ENCODE measurements at regions not wholly inside any gene's neighbourhood (a gene's known extent, or its start where the extent isn't known, plus 50 kb on each side); places are given as distances from the start of the nearest gene placed in this dataset.
"Not testable (repeated sequence)": the region's sequence is repeated elsewhere in the genome, so short reads cannot be mapped to it uniquely, and the experiment has no call there.

DNA sequence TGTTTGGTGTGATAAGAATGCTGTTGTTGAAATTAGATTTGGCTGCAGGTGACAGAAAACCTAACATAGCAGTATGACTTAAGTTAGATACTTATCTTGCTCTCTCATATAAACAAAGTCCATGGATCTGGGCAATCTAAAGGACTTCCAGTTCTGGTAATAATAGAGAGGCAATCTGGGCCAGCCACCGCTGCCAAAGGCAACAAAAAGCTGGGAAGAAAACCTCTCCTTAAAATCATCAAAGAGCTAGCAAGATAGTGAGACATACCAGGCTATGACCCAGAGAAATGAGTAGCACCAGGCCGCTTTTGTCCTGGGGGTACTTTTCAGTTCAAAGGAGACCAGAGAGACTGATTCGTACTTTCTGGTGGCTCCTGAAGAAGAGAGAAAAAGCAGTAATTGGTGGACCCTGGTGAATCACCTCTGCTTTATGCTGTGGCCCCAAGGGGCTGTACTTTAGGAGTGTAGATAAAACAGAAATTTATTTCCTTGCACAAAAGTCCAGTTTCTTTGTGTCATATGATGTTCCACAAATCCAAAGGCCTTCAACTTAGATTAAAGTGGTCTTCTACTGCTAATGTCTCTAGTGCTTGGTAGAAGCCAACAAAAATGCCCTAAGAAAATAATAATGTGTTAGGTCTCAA lies 125.4 kb downstream of the TBX19 start:
- Mint-ChIP-seq H3K4me3 (no peak overlapping the region), H3K36me3 (no peaks in the 10 kb centered on the region), H3K4me1 (peaks cover 42 to 43% of the 10 kb centered on the region in 2 donors), H3K9me3 (peaks cover 0 to 2% of the 10 kb centered on the region in 2 donors), H3K27me3 (ENCODE audit: low read depth in 2 of 2) (peaks cover 0 to 3% of the 10 kb centered on the region in 2 donors), H3K27ac (no peak overlapping the region)
- 100% methylated on average over 3 of the region's 3 CpGs for WGBS (ENCODE audit: insufficient coverage)
- peaks cover 5% of the 10 kb centered on the region for H3K9me3 ChIP-seq (ENCODE audit: control insufficient read depth, insufficient read depth, low read length)
- no peak for ATAC-seq
- no peaks in the 10 kb centered on the region for H3K27me3 ChIP-seq (ENCODE audit: control insufficient read depth, insufficient read depth, low read length)
- no peak for DNase-seq
- no peaks in the 10 kb centered on the region for H3K36me3 ChIP-seq (ENCODE audit: control insufficient read depth, insufficient read depth, low read length)
- TF ChIP-seq, protein P1, sequence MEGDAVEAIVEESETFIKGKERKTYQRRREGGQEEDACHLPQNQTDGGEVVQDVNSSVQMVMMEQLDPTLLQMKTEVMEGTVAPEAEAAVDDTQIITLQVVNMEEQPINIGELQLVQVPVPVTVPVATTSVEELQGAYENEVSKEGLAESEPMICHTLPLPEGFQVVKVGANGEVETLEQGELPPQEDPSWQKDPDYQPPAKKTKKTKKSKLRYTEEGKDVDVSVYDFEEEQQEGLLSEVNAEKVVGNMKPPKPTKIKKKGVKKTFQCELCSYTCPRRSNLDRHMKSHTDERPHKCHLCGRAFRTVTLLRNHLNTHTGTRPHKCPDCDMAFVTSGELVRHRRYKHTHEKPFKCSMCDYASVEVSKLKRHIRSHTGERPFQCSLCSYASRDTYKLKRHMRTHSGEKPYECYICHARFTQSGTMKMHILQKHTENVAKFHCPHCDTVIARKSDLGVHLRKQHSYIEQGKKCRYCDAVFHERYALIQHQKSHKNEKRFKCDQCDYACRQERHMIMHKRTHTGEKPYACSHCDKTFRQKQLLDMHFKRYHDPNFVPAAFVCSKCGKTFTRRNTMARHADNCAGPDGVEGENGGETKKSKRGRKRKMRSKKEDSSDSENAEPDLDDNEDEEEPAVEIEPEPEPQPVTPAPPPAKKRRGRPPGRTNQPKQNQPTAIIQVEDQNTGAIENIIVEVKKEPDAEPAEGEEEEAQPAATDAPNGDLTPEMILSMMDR (IDR thresholded peaks at IDR 0.05): no peak
- no peak overlapping the region for H3K27ac ChIP-seq (ENCODE audit: low read length)
- H3K4me3 ChIP-seq (ENCODE audit: low read length): no peak overlapping the region
- intact Hi-C loops (cut with micrococcal nuclease): loop anchor here (5.0 kb wide), 2 partner anchors 44 to 64 kb away; no protein-coding TSS in a partner anchor
- H3K4me1 ChIP-seq (ENCODE audit: control insufficient read depth, insufficient read depth, low read length): peaks cover 26% of the 10 kb centered on the region

DNA sequence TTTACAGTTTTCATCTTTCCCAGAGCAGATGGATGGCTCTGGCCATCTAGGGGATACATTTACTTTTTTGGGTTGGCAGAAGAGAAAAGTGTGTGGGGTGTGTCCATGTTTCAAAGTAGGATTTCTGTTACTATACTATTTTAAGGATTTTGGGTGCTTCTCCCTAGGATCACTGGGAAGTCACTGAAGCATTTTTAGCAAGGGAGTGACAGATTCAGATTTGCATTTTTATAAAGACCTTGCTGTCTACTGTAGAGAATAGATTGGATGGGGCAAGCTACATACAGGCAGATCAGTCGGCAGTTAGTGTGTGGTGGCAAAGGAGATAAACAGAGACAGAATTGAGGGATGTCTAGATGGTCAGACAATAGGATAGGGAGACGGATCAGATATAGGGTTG lies 122.5 kb downstream of the TBX19 start:
- TF ChIP-seq, protein P1 (IDR thresholded peaks at IDR 0.05): no peak
- Histone ChIP-seq H3K36me3 (ENCODE audit: control insufficient read depth, insufficient read depth, low read length) (no peaks in the 10 kb centered on the region), H3K9me3 (ENCODE audit: control insufficient read depth, insufficient read depth, low read length) (no peaks in the 10 kb centered on the region), H3K4me3 (ENCODE audit: low read length) (no peak overlapping the region), H3K27ac (ENCODE audit: low read length) (no peak overlapping the region), H3K4me1 (ENCODE audit: control insufficient read depth, insufficient read depth, low read length) (no peaks in the 10 kb centered on the region), H3K27me3 (ENCODE audit: control insufficient read depth, insufficient read depth, low read length) (no peaks in the 10 kb centered on the region)
- Mint-ChIP-seq H3K27ac (no peak overlapping the region), H3K4me1 (peaks cover 18 to 22% of the 10 kb centered on the region in 2 donors), H3K27me3 (ENCODE audit: low read depth in 2 of 2) (peaks cover 9 to 16% of the 10 kb centered on the region in 2 donors), H3K9me3 (no peaks in the 10 kb centered on the region), H3K36me3 (no peaks in the 10 kb centered on the region), H3K4me3 (no peak overlapping the region)
- WGBS (ENCODE audit: insufficient coverage): 95% methylated on average over 2 of the region's 2 CpGs
- DNase-seq (no peak), ATAC-seq (no peak)
- intact Hi-C loops (cut with micrococcal nuclease): no loop called here

DNA sequence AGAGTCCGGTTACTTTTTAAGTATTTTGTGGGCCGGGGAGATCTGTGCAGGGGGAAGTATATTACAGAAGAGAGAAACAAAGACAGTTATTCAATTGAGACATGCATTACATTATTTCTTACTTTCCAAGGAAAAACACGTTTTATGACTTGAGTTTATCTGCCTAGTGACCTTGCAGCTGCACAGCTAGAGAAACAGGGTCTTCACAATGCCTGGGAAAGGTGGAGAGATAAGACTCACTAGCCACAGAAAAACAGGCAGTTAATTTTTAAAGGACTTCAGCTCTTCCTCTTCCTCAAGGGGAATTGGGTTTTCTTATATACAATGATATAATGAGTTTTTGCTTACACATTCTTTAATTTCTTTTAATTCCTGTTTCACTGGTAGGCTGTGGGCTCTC lies 121.8 kb downstream of the TBX19 start:
- H3K4me3 ChIP-seq (ENCODE audit: low read length); H3K36me3 Mint-ChIP-seq; H3K27ac ChIP-seq (ENCODE audit: low read length); H3K36me3 ChIP-seq (ENCODE audit: control insufficient read depth, insufficient read depth, low read length); H3K4me1 ChIP-seq (ENCODE audit: control insufficient read depth, insufficient read depth, low read length); intact Hi-C loops (cut with micrococcal nuclease); H3K27ac Mint-ChIP-seq; H3K9me3 Mint-ChIP-seq; ATAC-seq; H3K4me3 Mint-ChIP-seq; H3K9me3 ChIP-seq (ENCODE audit: control insufficient read depth, insufficient read depth, low read length); DNase-seq; H3K27me3 ChIP-seq (ENCODE audit: control insufficient read depth, insufficient read depth, low read length): not testable (repeated sequence)
- H3K4me1 Mint-ChIP-seq: peaks cover 12 to 15% of the 10 kb centered on the region in 2 donors
- H3K27me3 Mint-ChIP-seq (ENCODE audit: low read depth in 2 of 2): peaks cover 9 to 18% of the 10 kb centered on the region in 2 donors
- 88% methylated on average over 3 of the region's 3 CpGs for WGBS (ENCODE audit: insufficient coverage)

DNA sequence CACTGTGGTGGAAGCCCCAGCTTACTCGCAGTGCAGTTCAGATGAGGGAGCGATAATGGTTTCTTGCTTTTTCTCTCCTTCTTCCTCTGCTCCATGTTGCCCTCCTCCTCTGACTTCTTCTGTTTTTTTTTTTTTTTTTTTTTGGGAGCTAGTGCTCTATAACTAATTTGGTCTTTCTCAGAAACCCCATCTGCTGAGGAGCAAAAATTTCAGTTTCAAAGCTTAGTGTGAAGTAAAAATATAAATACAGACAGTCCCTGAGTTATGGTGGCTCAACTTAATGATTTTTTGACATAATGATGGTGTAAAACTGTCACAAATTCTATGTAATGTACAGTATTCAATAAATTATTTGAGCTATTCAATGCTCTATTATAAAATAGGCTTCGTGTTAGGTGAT lies 120.7 kb downstream of the TBX19 start:
- no peak overlapping the region for H3K4me3 Mint-ChIP-seq
- Histone ChIP-seq H3K9me3 (ENCODE audit: control insufficient read depth, insufficient read depth, low read length) (no peaks in the 10 kb centered on the region), H3K27ac (ENCODE audit: low read length) (no peak overlapping the region), H3K36me3 (ENCODE audit: control insufficient read depth, insufficient read depth, low read length) (no peaks in the 10 kb centered on the region), H3K4me3 (ENCODE audit: low read length) (no peak overlapping the region), H3K4me1 (ENCODE audit: control insufficient read depth, insufficient read depth, low read length) (no peaks in the 10 kb centered on the region), H3K27me3 (ENCODE audit: control insufficient read depth, insufficient read depth, low read length) (no peaks in the 10 kb centered on the region)
- peaks cover 4 to 9% of the 10 kb centered on the region in 2 donors for H3K4me1 Mint-ChIP-seq
- H3K27ac Mint-ChIP-seq: no peak overlapping the region
- H3K9me3 Mint-ChIP-seq: no peaks in the 10 kb centered on the region
- WGBS (ENCODE audit: insufficient coverage): 92% methylated on average over 3 of the region's 3 CpGs
- DNase-seq (no peak), ATAC-seq (no peak)
- peaks cover 9 to 18% of the 10 kb centered on the region in 2 donors for H3K27me3 Mint-ChIP-seq (ENCODE audit: low read depth in 2 of 2)
- TF ChIP-seq, protein P1 (IDR thresholded peaks at IDR 0.05): no peak
- H3K36me3 Mint-ChIP-seq: no peaks in the 10 kb centered on the region
- intact Hi-C loops (cut with micrococcal nuclease): no loop called here

All from natural killer cell (primary cell).